MCF 10A (cell line): ENCODE measurements at regions not wholly inside any gene's neighbourhood (a gene's known extent, or its start where the extent isn't known, plus 50 kb on each side); places are given as distances from the start of the nearest gene placed in this dataset.
A peak's percentile ranks its signal among the peaks of the same experiment; 100 is the strongest.

Source experiments
- BruUV-seq: library from RNA; stranded (reverse); fragments of 400-500 nt; replicated peaks from 2 replicates; lab custom pipeline; 2021; lab: Mats Ljungman, UMichigan
- CTCF ChIA-PET: fragments of 300-600 bp; sonication (Branson Sonifier 250); formaldehyde crosslinking; extraction: SDS; loops from one replicate; lab custom pipeline; 2021; ENCODE audit warnings: antibody characterized with exemption, inconsistent platforms; lab: Yijun Ruan, JAX
- POLR2A ChIA-PET: fragments of 300-600, 350-650 bp; sonication (Branson Sonifier 250); formaldehyde crosslinking; extraction: SDS; loops from one replicate; lab custom pipeline; 2020; ENCODE audit warnings: antibody characterized with exemption, inconsistent platforms; lab: Yijun Ruan, JAX
- DNase-seq: peaks from one replicate; pipeline ENCODE4 v3.0.0-alpha.2; 2018; ENCODE audit not compliant: unreplicated experiment
- H3K27ac Mint-ChIP-seq: one replicate; pipeline ENCODE4 v1.8.0; 2022; ENCODE audit warnings: mild to moderate bottlenecking, low read depth, mixed read lengths; ENCODE audit not compliant: unreplicated experiment
- H3K27me3 Mint-ChIP-seq: one replicate; pipeline ENCODE4 v1.8.0; 2022; ENCODE audit warnings: mixed read lengths; ENCODE audit not compliant: insufficient read depth, unreplicated experiment
- H3K36me3 Mint-ChIP-seq: one replicate; pipeline ENCODE4 v1.8.0; 2022; ENCODE audit warnings: mild to moderate bottlenecking, moderate library complexity, mixed read lengths; ENCODE audit not compliant: insufficient read depth, unreplicated experiment
- H3K4me1 Mint-ChIP-seq: one replicate; pipeline ENCODE4 v1.8.0; 2022; ENCODE audit warnings: mixed read lengths; ENCODE audit not compliant: insufficient read depth, unreplicated experiment
- H3K4me3 Mint-ChIP-seq: one replicate; pipeline ENCODE4 v1.8.0; 2022; ENCODE audit warnings: mild to moderate bottlenecking, moderate library complexity, mixed read lengths; ENCODE audit not compliant: unreplicated experiment
- H3K9me3 Mint-ChIP-seq: one replicate; pipeline ENCODE4 v1.8.0; 2022; ENCODE audit warnings: mixed read lengths; ENCODE audit not compliant: unreplicated experiment
- intact Hi-C: fragments of 100-400 bp; cut with micrococcal nuclease; formaldehyde crosslinking; loops from 2 replicates; pipeline ENCODE4 v1.14.1; 2022
- TF ChIP-seq, protein P1 (sequence below): fragments of 200-600 bp; IDR thresholded peaks from one replicate; pipeline ENCODE4 v1.8.0; 2022; ENCODE audit warnings: antibody characterized with exemption, mild to moderate bottlenecking; ENCODE audit not compliant: unreplicated experiment

DNA sequence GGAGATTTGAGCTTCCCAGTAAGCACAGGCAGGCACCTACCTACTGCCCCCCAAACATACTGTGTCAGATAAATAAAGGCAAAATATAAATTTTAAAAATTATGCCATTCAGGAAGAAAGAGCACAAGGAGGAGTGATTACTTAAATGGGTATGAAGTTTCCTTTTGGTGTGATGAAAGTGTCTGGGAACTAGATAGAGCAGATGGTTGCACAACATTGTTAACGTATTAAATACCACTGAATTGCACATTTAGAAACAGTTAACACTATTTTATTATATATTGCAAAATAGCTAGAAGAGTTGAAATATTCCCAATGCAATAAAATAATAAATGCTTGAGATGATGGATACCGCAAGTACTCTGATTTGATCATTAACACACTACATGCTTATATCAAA lies 374.7 kb upstream of the FGF13 start:
- BruUV-seq, result no TSS peak
- TF ChIP-seq, protein P1, sequence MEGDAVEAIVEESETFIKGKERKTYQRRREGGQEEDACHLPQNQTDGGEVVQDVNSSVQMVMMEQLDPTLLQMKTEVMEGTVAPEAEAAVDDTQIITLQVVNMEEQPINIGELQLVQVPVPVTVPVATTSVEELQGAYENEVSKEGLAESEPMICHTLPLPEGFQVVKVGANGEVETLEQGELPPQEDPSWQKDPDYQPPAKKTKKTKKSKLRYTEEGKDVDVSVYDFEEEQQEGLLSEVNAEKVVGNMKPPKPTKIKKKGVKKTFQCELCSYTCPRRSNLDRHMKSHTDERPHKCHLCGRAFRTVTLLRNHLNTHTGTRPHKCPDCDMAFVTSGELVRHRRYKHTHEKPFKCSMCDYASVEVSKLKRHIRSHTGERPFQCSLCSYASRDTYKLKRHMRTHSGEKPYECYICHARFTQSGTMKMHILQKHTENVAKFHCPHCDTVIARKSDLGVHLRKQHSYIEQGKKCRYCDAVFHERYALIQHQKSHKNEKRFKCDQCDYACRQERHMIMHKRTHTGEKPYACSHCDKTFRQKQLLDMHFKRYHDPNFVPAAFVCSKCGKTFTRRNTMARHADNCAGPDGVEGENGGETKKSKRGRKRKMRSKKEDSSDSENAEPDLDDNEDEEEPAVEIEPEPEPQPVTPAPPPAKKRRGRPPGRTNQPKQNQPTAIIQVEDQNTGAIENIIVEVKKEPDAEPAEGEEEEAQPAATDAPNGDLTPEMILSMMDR, result no peak
- no peaks in the 10 kb centered on the region for H3K27me3 Mint-ChIP-seq
- H3K4me1 Mint-ChIP-seq, result no peaks in the 10 kb centered on the region
- ChIA-PET CTCF (no interaction called here), POLR2A (interaction anchor here (0.7 kb wide), 1 partner anchor 9 kb away, joined by 3 read pairs; no protein-coding TSS in a partner anchor)
- no peaks in the 10 kb centered on the region for H3K9me3 Mint-ChIP-seq
- no peaks in the 10 kb centered on the region for H3K36me3 Mint-ChIP-seq
- H3K4me3 Mint-ChIP-seq, result no peak overlapping the region
- no peak overlapping the region for H3K27ac Mint-ChIP-seq
- intact Hi-C loops, result no loop called here
- peak; percentile 29 for DNase-seq

DNA sequence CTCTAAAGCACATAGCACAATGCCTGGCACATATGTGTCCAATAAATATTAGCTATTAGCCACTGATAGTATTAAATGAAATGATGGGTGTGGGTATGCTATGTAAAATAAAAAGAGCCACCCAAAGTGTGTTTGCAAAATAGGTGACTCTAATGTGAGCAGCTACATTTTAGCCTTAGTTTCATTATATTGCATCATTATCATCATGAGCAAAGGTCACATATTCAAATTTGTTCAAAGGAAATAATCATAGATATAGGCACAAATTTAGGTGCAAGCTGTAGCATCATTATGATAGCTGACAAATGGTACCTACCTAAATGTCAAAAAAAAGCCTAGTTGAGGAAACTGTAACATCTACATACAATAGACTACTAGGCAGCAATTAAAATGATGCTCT lies 373.9 kb upstream of the FGF13 start:
- CTCF ChIA-PET, result no interaction called here

DNA sequence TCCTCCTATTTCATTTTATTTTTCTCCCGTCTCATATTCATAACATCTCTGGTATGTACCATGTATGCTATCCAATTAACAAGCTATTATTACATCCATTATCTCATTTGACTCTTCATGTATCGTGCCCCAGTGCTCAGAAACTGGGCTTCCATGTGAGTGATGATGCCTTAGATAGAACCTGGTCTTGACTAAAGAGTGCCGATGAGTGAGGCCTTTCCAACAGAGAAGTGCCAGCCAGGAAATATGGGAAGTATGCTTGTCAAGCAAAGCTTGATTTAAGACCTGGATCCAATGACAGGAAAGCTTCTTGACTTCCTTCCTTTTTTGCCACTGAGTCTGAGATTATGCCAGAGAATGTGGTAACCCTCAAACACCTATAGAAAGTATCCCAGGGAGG lies 371.7 kb upstream of the FGF13 start:
- BruUV-seq, result no TSS peak
- no peak overlapping the region for H3K4me3 Mint-ChIP-seq
- no peaks in the 10 kb centered on the region for H3K36me3 Mint-ChIP-seq
- H3K9me3 Mint-ChIP-seq, result no peaks in the 10 kb centered on the region
- TF ChIP-seq, protein P1, result no peak
- DNase-seq, result no peak
- H3K27me3 Mint-ChIP-seq, result no peaks in the 10 kb centered on the region
- no peak overlapping the region for H3K27ac Mint-ChIP-seq
- ChIA-PET POLR2A (interaction anchor here (0.6 to 1.1 kb wide), 2 partner anchors 18 to 522 kb away, joined by 3 read pairs; no protein-coding TSS in a partner anchor), CTCF (interaction anchor here (0.6 kb wide), 1 partner anchor 42 kb away, joined by 4 read pairs; no protein-coding TSS in a partner anchor)
- no peaks in the 10 kb centered on the region for H3K4me1 Mint-ChIP-seq
- intact Hi-C loops, result no loop called here

More for the DNA sequence above, 373.9 kb upstream of the FGF13 start:
- TF ChIP-seq, protein P1, result no peak
- intact Hi-C loops, result no loop called here
- no TSS peak for BruUV-seq
- Mint-ChIP-seq H3K27ac (no peak overlapping the region), H3K4me1 (no peaks in the 10 kb centered on the region), H3K4me3 (no peak overlapping the region), H3K36me3 (no peaks in the 10 kb centered on the region), H3K9me3 (no peaks in the 10 kb centered on the region), H3K27me3 (no peaks in the 10 kb centered on the region)
- POLR2A ChIA-PET, result no interaction called here
- DNase-seq, result no peak

DNA sequence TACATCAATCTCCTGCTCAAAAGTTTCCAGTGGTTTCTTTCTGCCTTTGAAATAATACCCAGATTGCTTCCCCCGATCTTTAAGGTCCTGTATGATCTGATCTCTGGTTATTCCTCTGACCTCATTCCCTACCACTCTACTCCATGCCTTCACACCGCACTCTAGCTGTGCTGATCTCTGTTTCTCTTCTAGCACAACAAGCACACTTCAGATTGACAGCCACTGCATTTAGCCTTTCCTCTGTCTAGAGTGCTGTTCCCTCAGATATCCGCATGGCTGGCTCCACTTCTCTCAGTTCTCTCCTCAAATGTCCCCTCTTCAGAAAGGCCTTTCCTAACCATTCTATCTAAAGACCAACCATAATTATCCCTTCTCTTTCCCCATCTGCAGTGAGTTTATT lies 370.4 kb upstream of the FGF13 start:
- Mint-ChIP-seq H3K4me1 (peaks cover 5% of the 10 kb centered on the region), H3K27me3 (no peaks in the 10 kb centered on the region), H3K4me3 (no peak overlapping the region), H3K9me3 (no peaks in the 10 kb centered on the region), H3K27ac (no peak overlapping the region), H3K36me3 (no peaks in the 10 kb centered on the region)
- intact Hi-C loops, result no loop called here
- no TSS peak for BruUV-seq
- ChIA-PET POLR2A (no interaction called here), CTCF (no interaction called here)
- DNase-seq, result no peak
- TF ChIP-seq, protein P1, result no peak
